A673 (cell line): ENCODE measurements at regions not wholly inside any gene's neighbourhood (a gene's known extent, or its start where the extent isn't known, plus 50 kb on each side); places are given as distances from the start of the nearest gene placed in this dataset.

Experiments used
- BruUV-seq: library from RNA; stranded (reverse); fragments of 400-500 nt; replicated peaks from 2 replicates; lab custom pipeline; 2021; lab: Mats Ljungman, UMichigan
- CTCF ChIA-PET: fragments of 300-600 bp; sonication (Branson Sonifier 250); formaldehyde crosslinking; loops from one replicate; lab custom pipeline; 2022; ENCODE audit warnings: antibody characterized with exemption; lab: Charles Lee
- POLR2A ChIA-PET: fragments of 300-600 bp; sonication (Branson Sonifier 250); formaldehyde crosslinking; loops from one replicate; lab custom pipeline; 2022; ENCODE audit warnings: antibody characterized with exemption; ENCODE audit not compliant: low non-redundant PET; lab: Charles Lee
- DNase-seq: peaks from one replicate; pipeline ENCODE4 v3.0.0-alpha.2; 2015; ENCODE audit warnings: low spot score
- H3K27ac ChIP-seq: fragments of 200-600 bp; sonication (generic); 2 replicates; pipeline ENCODE4 v1.5.1; 2016; ENCODE audit warnings: mixed run types, low read depth, mild to moderate bottlenecking, mixed read lengths, antibody characterized with exemption, low read length; ENCODE audit not compliant: poor library complexity, severe bottlenecking
- H3K27me3 ChIP-seq: fragments of 200-600 bp; sonication (generic); replicated peaks from 2 replicates; pipeline ENCODE4 v1.6.1; 2017; ENCODE audit warnings: mixed run types, low read depth, mild to moderate bottlenecking, mixed read lengths, antibody characterized with exemption, low read length; ENCODE audit not compliant: insufficient read depth, poor library complexity
- H3K36me3 ChIP-seq: fragments of 200-600 bp; sonication (generic); 2 replicates; pipeline ENCODE4 v1.6.1; 2016; ENCODE audit warnings: mixed run types, mild to moderate bottlenecking, mixed read lengths, antibody characterized with exemption, low read length; ENCODE audit not compliant: insufficient read depth, poor library complexity, severe bottlenecking
- H3K4me1 ChIP-seq: fragments of 200-600 bp; sonication (generic); 2 replicates; pipeline ENCODE4 v1.6.1; 2017; ENCODE audit warnings: mixed run types, mild to moderate bottlenecking, mixed read lengths, antibody characterized with exemption, low read length; ENCODE audit not compliant: insufficient read depth, poor library complexity, severe bottlenecking
- H3K4me3 ChIP-seq: fragments of 200-600 bp; sonication (generic); 2 replicates; pipeline ENCODE4 v1.5.1; 2016; ENCODE audit warnings: low read depth, mixed run types, mild to moderate bottlenecking, mixed read lengths, low read length; ENCODE audit not compliant: poor library complexity, severe bottlenecking
- H3K9me3 ChIP-seq: fragments of 200-600 bp; sonication (generic); 2 replicates; pipeline ENCODE4 v1.6.1; 2016; ENCODE audit warnings: mixed run types, low read depth, mild to moderate bottlenecking, mixed read lengths, antibody characterized with exemption, low read length; ENCODE audit not compliant: poor library complexity, severe bottlenecking
- EZH2 ChIP-seq: fragments of 200-600 bp; sonication (generic); IDR thresholded peaks from 2 replicates; pipeline ENCODE4 v1.6.1; 2017; ENCODE audit warnings: borderline replicate concordance, low read depth, mild to moderate bottlenecking, mixed read lengths, antibody characterized with exemption, low read length; ENCODE audit not compliant: poor library complexity, severe bottlenecking
- intact Hi-C: fragments of 100-400 bp; cut with micrococcal nuclease; formaldehyde crosslinking; loops from one replicate; pipeline ENCODE4 v1.10.0; 2022; ENCODE audit not compliant: unreplicated experiment
- TF ChIP-seq, protein P1 (sequence below): fragments of 300-800, 200-600 bp; sonication (generic); conservative IDR thresholded peaks from 2 replicates; pipeline ENCODE4 v1.5.1; 2017; ENCODE audit warnings: low read depth, mild to moderate bottlenecking, antibody characterized with exemption, low read length, moderate library complexity, mixed read lengths

DNA sequence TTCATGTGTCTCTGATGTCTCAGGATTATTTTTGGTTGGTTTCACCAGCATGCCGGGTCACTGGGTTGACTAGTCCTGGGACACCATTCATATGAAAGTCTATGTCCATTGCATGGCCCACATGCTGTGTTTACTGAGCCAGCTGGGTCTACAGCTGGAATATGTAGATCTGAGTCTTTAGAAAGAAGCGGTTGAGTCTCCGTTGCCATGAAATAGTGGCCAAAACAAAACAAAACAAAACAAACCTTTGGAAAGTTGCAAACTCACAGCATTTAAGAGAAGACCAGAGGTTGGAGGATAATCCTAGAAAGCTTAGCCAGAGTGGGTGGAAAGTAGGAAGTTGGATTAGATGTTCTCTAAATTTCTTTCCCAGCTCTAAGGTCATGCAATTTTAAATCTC lies 191.8 kb upstream of the NTM start:
- H3K27ac ChIP-seq: no peak overlapping the region
- intact Hi-C loops: no loop called here
- TF ChIP-seq EZH2: no peak
- TF ChIP-seq, protein P1, sequence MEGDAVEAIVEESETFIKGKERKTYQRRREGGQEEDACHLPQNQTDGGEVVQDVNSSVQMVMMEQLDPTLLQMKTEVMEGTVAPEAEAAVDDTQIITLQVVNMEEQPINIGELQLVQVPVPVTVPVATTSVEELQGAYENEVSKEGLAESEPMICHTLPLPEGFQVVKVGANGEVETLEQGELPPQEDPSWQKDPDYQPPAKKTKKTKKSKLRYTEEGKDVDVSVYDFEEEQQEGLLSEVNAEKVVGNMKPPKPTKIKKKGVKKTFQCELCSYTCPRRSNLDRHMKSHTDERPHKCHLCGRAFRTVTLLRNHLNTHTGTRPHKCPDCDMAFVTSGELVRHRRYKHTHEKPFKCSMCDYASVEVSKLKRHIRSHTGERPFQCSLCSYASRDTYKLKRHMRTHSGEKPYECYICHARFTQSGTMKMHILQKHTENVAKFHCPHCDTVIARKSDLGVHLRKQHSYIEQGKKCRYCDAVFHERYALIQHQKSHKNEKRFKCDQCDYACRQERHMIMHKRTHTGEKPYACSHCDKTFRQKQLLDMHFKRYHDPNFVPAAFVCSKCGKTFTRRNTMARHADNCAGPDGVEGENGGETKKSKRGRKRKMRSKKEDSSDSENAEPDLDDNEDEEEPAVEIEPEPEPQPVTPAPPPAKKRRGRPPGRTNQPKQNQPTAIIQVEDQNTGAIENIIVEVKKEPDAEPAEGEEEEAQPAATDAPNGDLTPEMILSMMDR: no peak
- H3K36me3 ChIP-seq: no peaks in the 10 kb centered on the region
- no peaks in the 10 kb centered on the region for H3K4me1 ChIP-seq
- no peak overlapping the region for H3K4me3 ChIP-seq
- no peak for DNase-seq
- ChIA-PET CTCF (no interaction called here), POLR2A (no interaction called here)
- peaks cover 3% of the 10 kb centered on the region for H3K9me3 ChIP-seq
- no TSS peak for BruUV-seq
- peaks cover 31% of the 10 kb centered on the region for H3K27me3 ChIP-seq

DNA sequence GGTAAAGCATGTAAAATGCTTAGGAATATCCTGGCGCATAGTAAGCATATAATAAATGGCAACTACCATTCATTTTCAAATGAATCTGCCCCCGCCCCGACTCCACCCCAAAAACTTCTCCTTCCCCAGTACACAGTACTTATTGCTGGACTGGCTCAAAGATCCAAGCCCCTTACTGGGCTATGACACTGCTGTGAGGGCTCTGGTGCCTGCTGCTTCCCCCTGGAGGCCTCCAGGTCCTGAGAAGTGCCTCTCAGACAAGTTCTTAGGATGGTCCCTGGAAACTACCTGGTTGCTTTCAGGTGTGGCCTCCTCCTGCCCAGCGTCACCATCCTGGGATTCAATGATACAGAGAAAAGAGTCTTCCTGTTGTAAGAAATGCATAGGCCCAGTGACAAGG lies 190.6 kb upstream of the NTM start:
- intact Hi-C loops: no loop called here
- no TSS peak for BruUV-seq
- no peak for DNase-seq
- POLR2A ChIA-PET: no interaction called here
- TF ChIP-seq EZH2: no peak
- TF ChIP-seq, protein P1: no peak
- Histone ChIP-seq H3K27me3 (peaks cover 38% of the 10 kb centered on the region), H3K9me3 (peaks cover 3% of the 10 kb centered on the region), H3K36me3 (no peaks in the 10 kb centered on the region), H3K27ac (no peak overlapping the region), H3K4me3 (no peak overlapping the region), H3K4me1 (no peaks in the 10 kb centered on the region)
- CTCF ChIA-PET: no interaction called here

DNA sequence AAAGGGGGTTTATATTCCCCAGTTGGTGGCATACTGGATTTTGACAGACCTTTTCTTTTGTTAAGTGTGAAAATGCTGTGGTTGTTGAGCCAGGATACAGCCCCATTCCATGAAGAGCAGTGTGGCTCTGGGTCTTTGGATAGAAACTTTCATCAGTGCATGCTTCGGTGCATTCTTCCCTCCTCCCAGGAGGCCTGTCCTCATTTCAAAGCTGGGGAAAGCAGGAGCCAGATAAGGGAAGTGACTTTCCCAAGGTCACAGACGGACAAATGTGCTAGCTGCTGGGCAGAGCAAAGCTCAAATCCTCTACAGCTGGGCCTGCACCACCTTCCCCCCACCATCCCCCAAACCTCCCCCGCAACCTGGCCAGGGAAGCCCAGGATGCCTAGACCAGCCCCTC lies 184.5 kb upstream of the NTM start:
- Histone ChIP-seq H3K9me3 (peaks cover 3% of the 10 kb centered on the region), H3K27me3 (peaks cover 33% of the 10 kb centered on the region), H3K27ac (no peak overlapping the region), H3K36me3 (no peaks in the 10 kb centered on the region), H3K4me1 (no peaks in the 10 kb centered on the region), H3K4me3 (no peak overlapping the region)
- no peak for TF ChIP-seq EZH2
- TF ChIP-seq, protein P1: no peak
- intact Hi-C loops: no loop called here
- ChIA-PET POLR2A (no interaction called here), CTCF (no interaction called here)
- BruUV-seq: no TSS peak
- DNase-seq: no peak
